G401 (cell line): ENCODE measurements at regions not wholly inside any gene's neighbourhood (a gene's known extent, or its start where the extent isn't known, plus 50 kb on each side); places are given as distances from the start of the nearest gene placed in this dataset.

Experiments
- DNase-seq: peaks from one replicate; pipeline ENCODE4 v3.0.0-alpha.2; 2015; ENCODE audit warnings: low spot score
- in situ Hi-C: cut with HindIII; loops from 2 replicates; pipeline ENCODE4 v1.10.0; 2016; ENCODE audit warnings: low sequenced_read_pairs, mixed read lengths

DNA sequence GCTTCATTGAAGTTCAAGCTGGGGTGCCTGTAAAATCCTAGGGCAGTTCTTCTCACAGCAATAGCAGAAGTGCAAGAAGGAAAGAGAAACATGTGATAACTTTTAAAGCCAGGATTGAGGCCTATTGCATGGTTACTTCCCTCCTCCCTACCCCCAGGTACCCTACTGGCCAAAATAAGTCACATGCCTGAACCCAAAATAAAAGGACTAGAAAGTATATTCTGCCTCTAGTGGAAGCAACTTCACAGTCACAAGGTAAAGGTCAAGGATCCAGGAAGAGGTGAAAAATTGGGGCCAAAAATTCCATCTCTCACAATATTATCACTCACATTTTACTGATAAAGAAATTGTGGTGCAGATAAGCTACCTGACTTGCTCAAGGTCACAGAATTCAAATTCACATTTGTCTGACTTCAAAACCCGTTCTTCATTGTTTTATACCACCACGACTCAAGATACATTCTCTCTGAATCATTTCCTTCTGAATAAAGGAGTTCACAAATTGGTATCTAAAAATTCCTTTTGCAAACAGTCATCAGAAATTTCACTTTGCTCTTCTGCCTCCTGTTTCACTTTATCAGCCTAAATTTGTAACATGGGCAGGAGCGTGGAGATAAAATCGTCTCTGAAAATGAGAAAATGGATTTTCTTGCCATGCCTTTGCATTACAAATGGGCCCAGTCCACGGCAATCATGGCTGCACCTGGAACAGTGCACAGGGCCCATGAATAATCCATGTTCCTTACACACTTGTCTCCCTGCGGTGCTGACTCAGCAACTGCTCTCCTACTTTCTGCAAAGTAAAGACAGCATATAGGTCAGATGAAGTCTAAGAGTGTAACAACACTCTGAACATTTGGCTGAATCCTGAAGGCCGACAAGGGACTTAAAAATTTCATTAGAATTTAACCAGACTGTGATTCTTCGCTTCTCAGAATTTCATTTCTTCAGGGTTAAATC lies 485.3 kb upstream of the NFIA start:
- in situ Hi-C loops: no loop called here
- DNase-seq: no peak

DNA sequence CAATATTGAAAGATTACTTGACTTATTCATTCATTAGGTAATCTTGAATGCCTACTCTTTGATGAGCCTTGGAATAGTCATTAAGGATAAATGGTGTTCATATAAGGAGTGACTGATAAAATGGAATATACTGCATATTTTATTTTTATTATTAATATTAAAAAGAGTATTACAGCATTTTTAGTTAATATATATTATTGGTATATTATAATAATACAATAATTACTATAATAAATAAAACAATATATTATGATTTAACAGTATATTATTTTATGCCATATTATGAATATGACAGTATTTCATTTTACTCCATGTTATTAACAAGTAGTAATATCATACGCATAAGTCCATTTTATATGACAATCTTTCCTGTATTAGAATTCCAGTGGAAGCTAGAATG lies 490.8 kb upstream of the NFIA start:
- DNase-seq: no peak
- in situ Hi-C loops: no loop called here

GRCh38 chr1:60589916-60590315 lies 492.4 kb upstream of the NFIA start:
- DNase-seq: no peak
- in situ Hi-C loops: no loop called here

DNA sequence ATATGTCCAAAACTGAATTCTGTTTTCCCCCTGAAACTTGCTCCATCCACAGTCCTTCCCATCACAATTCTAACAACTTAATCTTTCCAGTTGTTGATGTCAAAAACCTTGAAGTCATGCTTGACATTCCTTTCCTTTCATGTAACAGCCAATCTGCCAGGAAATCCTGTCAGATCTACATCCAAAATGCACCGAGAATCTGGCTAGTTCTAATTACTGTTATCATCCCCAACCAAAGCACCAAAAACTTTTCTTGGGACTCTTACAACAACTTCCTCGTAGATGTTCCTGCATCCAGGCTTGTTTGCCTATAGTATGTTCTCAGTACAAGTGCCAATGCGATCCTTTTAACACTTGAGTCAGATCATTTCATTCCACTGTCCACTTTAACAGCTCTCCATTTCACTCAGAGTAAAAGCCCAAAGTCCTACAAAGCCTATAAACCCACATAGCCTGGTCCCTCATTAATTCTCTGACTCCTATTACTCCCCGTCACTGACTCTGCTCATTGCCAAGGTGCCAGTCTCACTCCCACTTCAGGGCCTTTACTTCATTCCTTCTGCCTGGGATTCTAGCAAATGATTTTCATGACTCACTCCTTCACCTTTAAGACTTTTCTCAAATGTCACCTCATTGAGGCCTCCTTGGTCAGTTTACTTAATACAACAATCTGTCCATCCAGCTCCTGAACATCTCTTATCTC lies 493.2 kb upstream of the NFIA start:
- in situ Hi-C loops: no loop called here
- no peak for DNase-seq

DNA sequence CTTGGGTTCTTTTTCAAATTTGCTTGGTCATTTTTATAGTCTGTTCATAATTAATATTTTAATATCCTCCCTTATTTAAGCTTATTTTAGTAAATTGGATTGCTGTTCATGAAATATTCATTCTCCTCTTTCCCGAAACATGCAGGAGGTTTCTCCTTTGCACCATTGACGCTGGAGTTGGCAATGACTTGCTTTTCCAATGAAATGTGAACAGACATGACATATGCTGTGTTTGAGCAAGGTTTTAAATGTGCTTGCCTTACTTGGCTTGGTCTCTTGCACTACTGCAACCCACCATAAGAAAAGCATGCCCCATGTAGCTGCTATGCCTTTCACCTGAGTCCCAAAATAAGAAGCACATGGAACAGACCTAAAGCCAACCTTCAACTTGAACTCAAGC lies 498.0 kb upstream of the NFIA start:
- in situ Hi-C loops: no loop called here
- no peak for DNase-seq

DNA sequence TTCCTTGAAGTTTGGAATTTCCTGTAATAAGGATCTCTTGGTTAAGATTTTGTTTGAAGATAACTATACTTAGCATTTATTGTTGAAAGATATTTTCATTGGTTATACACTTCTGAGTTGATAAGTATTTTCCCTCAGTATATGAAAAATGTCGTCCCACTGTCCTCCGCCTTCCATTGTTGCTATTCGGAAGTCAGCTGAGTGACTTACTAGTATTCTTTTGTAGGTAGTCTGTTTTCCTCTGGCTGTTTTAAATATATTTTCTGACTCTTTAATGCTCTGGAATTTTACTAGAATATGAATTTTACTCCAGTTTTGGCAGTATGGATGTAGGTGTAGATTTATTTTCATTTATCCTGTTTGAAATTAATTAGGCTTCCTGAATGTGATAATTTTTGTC lies 498.7 kb upstream of the NFIA start:
- in situ Hi-C loops: no loop called here

DNA sequence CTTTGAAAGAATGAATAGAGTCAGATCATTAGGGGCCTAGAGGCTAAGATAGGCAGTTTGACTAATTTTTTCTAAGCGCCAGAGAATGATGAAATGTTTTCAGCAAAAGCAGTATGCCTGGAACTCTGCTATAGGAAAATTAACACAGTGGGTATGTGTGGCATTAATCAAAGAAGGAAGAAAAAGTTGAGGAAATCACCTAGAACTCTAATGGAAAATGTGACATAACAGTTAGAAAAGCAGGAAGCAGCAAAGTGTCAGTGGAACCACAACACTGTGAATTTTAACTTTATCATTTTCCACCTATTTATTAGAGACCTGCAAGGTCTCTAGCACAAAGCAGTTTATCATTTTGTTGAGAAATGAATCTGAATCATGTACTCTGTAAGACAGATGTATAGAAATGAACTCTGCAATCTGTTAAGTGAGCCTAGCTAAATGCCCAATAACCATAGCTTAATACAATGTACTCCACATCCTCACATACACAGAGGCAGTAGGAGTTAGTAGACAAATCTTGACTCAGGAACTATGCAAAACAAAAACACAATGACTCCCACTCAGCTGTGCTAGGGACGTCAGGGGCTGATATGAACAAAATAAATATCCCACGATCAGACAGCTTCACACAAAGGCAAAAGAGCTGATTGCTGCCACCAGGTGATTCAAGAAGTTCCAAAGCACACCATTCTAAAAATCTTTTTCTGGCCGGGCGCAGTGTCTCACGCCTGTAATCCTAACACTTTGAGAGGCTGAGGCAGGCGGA lies 500.7 kb upstream of the NFIA start:
- no peak for DNase-seq
- in situ Hi-C loops: no loop called here

More for the DNA sequence above, 498.7 kb upstream of the NFIA start:
- no peak for DNase-seq

- in situ Hi-C loops: no loop called here
- no peak for DNase-seq
Measured at GRCh38 chr1:60577029-60577428, 503.5 kb upstream of the C1orf87 start.

GRCh38 chr1:60575326-60575977 lies 501.9 kb upstream of the C1orf87 start:
- in situ Hi-C loops: no loop called here
- DNase-seq: no peak

DNA sequence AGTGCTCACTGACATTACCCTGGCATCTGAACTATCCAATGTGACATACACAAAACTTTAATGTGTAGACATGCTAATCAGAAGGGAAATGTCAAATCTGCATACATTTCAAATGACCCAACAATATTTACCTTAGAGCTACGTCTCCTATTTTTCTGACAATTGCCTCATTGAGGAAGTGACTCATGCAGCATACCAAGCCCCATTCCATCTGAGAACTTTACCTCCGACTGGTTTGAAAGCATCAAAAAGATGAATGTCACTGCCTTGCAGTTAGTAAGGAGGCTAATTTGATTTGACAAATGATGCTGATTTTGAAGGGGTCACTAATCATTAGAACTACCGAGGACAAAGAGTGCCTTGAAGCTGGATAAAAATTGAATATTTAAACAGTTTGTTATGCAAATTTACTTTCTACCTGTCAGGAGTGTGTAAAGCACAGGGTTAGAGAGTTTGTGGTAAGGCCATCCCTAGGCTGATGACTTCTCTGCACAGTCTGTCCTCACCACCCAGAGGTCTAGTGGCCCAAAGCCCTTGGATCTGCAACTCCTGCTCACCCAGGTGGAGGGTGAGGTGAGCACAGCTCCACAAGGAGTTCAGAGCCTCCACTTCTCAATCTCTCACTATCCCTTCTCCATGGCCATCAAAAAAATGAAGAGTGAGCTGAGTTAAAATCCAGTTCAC lies 500.3 kb upstream of the C1orf87 start:
- in situ Hi-C loops: no loop called here
- DNase-seq: no peak

- in situ Hi-C loops: no loop called here
- no peak for DNase-seq
Measured at GRCh38 chr1:60573121-60573520, 499.6 kb upstream of the C1orf87 start.

DNA sequence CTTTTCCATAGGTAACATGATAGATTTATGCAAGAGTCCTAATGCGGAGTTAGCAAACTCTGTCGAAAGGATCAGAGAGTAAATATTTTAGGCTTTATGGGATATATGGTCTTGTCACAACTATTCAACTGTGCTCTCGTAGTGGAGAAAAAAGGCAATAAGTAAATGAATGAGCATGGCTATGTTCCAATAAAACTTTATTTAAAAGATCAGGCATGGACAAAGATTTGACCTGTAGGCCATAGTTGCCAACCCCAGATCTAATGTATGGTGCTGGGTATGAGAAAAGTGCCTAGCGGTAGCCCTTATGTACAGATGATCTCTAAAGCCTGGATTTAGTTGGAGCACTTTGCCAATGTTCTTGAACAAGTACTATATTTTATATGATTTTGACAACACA lies 498.8 kb upstream of the C1orf87 start:
- no peak for DNase-seq
- in situ Hi-C loops: no loop called here

- in situ Hi-C loops: no loop called here
- DNase-seq: no peak
Measured at GRCh38 chr1:60571811-60572210, 498.2 kb upstream of the C1orf87 start.

DNA sequence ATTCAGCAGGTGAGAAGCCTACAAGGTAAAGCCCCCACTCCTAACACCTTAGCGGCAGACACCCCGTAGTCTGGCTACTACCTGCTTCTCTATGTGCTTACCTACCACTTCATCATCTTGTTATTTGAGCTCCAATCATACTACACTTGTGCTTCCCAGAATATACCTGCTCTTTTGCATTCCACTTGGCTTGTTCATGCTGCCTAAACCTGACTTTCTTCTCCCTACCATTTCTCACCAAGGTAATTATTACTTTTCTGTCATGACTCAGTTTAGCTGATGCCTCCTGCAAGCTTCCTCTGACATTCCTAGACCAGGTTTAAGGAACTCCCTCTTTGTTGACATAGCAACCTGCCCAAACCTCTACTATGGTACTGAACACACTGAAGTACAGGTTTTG lies 495.6 kb upstream of the C1orf87 start:
- DNase-seq: no peak
- in situ Hi-C loops: no loop called here

DNA sequence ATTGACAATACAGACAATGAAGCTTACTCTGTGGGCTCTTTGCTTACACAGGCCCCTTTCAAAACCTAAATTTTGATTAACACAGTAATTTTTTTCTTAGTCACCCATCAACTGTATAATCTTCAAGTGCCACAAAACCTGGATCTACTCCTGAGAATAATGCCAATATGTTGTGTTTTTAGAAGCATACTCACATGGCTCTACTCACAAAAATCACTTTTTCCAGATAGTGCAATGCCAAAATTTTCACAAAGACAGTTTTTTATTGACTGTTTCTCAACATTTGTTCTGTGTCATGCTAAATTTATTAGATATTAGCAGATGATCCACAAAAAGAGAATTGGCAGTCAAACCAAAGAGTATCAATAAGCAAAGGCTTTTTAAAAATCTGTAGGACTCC lies 493.7 kb upstream of the C1orf87 start:
- DNase-seq: no peak
- in situ Hi-C loops: no loop called here

GRCh38 chr1:60564916-60565750 lies 491.6 kb upstream of the C1orf87 start:
- in situ Hi-C loops: no loop called here
- DNase-seq: peak; percentile 4

GRCh38 chr1:60563777-60564535 lies 490.4 kb upstream of the C1orf87 start:
- in situ Hi-C loops: no loop called here
- no peak for DNase-seq
